GM23248 (cell line): ENCODE measurements at regions not wholly inside any gene's neighbourhood (a gene's known extent, or its start where the extent isn't known, plus 50 kb on each side); places are given as distances from the start of the nearest gene placed in this dataset.
"Not testable (repeated sequence)": the region's sequence is repeated elsewhere in the genome, so short reads cannot be mapped to it uniquely, and the experiment has no call there.

Experiments used
- DNase-seq: peaks from one replicate; pipeline ENCODE4 v3.0.0-alpha.2; 2015
- H2AFZ ChIP-seq: fragments of 200-600 bp; sonication (generic); 2 replicates; pipeline ENCODE4 v1.6.1; 2016; ENCODE audit warnings: antibody characterized with exemption
- H3F3A ChIP-seq: fragments of 200-600 bp; sonication (generic); 2 replicates; pipeline ENCODE4 v1.6.1; 2016; ENCODE audit warnings: mild to moderate bottlenecking, antibody characterized with exemption, mixed run types; ENCODE audit not compliant: insufficient read depth
- H3K27ac ChIP-seq: fragments of 200-600 bp; sonication (generic); 2 replicates; pipeline ENCODE4 v1.5.1; 2016; ENCODE audit warnings: mild to moderate bottlenecking
- H3K27me3 ChIP-seq: fragments of 200-600 bp; sonication (generic); replicated peaks from 2 replicates; pipeline ENCODE4 v1.6.1; 2016; ENCODE audit warnings: mild to moderate bottlenecking; ENCODE audit not compliant: insufficient read depth
- H3K36me3 ChIP-seq: fragments of 200-600 bp; sonication (generic); 2 replicates; pipeline ENCODE4 v1.6.1; 2016; ENCODE audit warnings: low read depth, mild to moderate bottlenecking
- H3K4me1 ChIP-seq: fragments of 200-600 bp; sonication (generic); 2 replicates; pipeline ENCODE4 v1.6.1; 2016; ENCODE audit warnings: mild to moderate bottlenecking; ENCODE audit not compliant: insufficient read depth
- H3K4me2 ChIP-seq: fragments of 200-600 bp; sonication (generic); one replicate; pipeline ENCODE4 v1.6.1; 2016; ENCODE audit warnings: mild to moderate bottlenecking; ENCODE audit not compliant: unreplicated experiment
- H3K4me3 ChIP-seq: fragments of 200-600 bp; sonication (generic); 2 replicates; pipeline ENCODE4 v1.5.1; 2016; ENCODE audit warnings: mild to moderate bottlenecking
- H3K79me2 ChIP-seq: fragments of 200-600 bp; sonication (generic); 2 replicates; pipeline ENCODE4 v1.6.1; 2016; ENCODE audit warnings: mild to moderate bottlenecking; ENCODE audit not compliant: insufficient read depth
- H3K9ac ChIP-seq: fragments of 200-600 bp; sonication (generic); 2 replicates; pipeline ENCODE4 v1.6.1; 2016; ENCODE audit warnings: mild to moderate bottlenecking
- H3K9me2 ChIP-seq: fragments of 200-600 bp; sonication (generic); 2 replicates; pipeline ENCODE4 v1.6.1; 2016; ENCODE audit warnings: mixed run types, mild to moderate bottlenecking, moderate library complexity; ENCODE audit not compliant: insufficient read depth
- H3K9me3 ChIP-seq: fragments of 200-600 bp; sonication (generic); one replicate; pipeline ENCODE4 v1.6.1; 2017; ENCODE audit warnings: low read depth
- H4K20me1 ChIP-seq: fragments of 200-600 bp; sonication (generic); 2 replicates; pipeline ENCODE4 v1.6.0; 2016; ENCODE audit not compliant: insufficient read depth
- EZH2 ChIP-seq: fragments of 200-600 bp; sonication (generic); IDR thresholded peaks from 2 replicates; pipeline ENCODE4 v1.6.1; 2018; ENCODE audit warnings: antibody characterized with exemption, mild to moderate bottlenecking; ENCODE audit not compliant: insufficient read depth, poor library complexity, severe bottlenecking
- EZH2phosphoT487 ChIP-seq: fragments of 200-600 bp; sonication (generic); IDR thresholded peaks from 2 replicates; pipeline ENCODE4 v1.6.1; 2018; ENCODE audit warnings: antibody characterized with exemption, moderate library complexity, mild to moderate bottlenecking, low read depth; ENCODE audit not compliant: insufficient read depth
- WGBS, 2 experiments: methylation state at CpG; one replicate each; pipeline ENCODE4 v1.1.6; 2015 to 2017; ENCODE audit warnings: low lambda C conversion rate in 2 of 2, low coverage in 1 of 2; ENCODE audit errors: missing lambda C conversion rate in 2 of 2; 5-methylcytosine and 5-hydroxymethylcytosine counted together
- in situ Hi-C: fragments of 300-500 bp; cut with MboI; formaldehyde crosslinking; loops from 2 replicates; pipeline ENCODE4 v1.15.0; 2020

DNA sequence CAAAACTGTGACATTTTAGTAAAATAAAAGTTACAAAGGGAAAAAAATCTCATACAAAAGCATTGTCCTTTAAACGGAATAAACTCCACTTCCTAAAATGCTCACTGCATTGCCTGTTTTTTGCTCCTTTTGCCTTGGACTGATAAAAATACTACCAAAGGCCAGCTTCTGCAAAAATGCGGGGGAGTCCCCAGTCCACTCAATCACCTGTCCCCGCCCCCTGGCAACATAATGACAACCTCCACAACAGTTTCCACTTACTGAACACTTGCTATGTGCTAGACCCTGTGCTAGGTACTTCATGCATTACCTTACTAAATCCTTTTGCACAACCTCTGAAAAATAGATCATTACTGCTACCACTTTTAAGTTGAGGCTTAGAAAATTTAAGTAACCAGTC is 172.7 kb upstream of the CCL2 start:
- 31 to 35% methylated on average over 3 of the region's 3 CpGs for WGBS, 2 experiments

DNA sequence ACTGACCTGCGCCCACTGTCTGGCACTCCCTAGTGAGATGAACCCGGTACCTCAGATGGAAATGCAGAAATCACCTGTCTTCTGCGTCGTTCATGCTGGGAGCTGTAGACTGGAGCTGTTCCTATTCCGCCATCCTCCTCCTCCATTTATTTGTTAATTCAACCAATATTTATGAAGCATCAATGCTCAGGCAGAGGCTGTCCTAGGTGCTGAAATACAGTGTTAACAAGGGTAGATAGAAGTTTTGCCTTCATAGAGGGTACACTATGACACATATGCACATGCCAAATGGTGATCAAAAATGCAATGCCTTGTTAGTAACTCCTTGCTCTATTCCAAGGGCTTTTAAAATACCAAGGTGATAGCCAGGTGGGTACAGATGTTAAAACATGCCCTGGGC is 166.0 kb upstream of the CCL2 start:
- H3K9me2 ChIP-seq, H3K79me2 ChIP-seq, H3F3A ChIP-seq, H3K27ac ChIP-seq, H3K4me3 ChIP-seq, H3K4me1 ChIP-seq, H3K9ac ChIP-seq, H3K27me3 ChIP-seq, H3K36me3 ChIP-seq, H3K9me3 ChIP-seq, DNase-seq, H4K20me1 ChIP-seq, in situ Hi-C loops, H2AFZ ChIP-seq, H3K4me2 ChIP-seq: not testable (repeated sequence)
- WGBS, 2 experiments, result 56 to 70% methylated on average over 5 of the region's 5 CpGs

More for the DNA sequence above, 172.7 kb upstream of the CCL2 start:
- Histone ChIP-seq H3K36me3 (no peaks in the 10 kb centered on the region), H4K20me1 (no peaks in the 10 kb centered on the region), H3K9ac (no peak overlapping the region), H3K4me2 (no peak overlapping the region), H3K79me2 (no peaks in the 10 kb centered on the region), H3K4me3 (no peak overlapping the region), H2AFZ (no peak overlapping the region), H3K9me3 (no peaks in the 10 kb centered on the region), H3K27me3 (no peaks in the 10 kb centered on the region), H3K27ac (no peak overlapping the region), H3F3A (no peaks in the 10 kb centered on the region), H3K9me2 (no peaks in the 10 kb centered on the region), H3K4me1 (no peaks in the 10 kb centered on the region)
- TF ChIP-seq EZH2 (no peak), EZH2phosphoT487 (no peak)
- in situ Hi-C loops, result no loop called here
- DNase-seq, result no peak

DNA sequence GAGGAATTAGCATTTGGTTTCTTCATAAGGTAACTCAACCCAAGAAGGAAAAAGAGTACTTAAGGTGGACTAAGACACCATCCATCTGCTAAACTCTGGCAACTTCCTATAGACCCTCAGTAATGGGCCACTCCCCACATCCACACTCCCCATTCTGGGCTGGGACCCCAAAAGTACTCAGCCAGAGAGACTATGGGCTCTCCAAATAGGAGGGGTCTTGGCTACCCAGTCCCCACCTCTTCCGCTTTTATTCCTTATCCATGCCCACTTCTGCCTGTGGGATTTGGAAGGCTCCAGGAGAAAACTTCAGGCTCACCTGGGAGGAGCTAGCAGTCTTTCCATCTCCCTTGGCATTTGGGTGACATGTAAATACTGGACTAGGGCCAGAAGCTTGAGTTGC is 164.5 kb upstream of the CCL2 start:
- in situ Hi-C loops, result no loop called here
- DNase-seq, result no peak
- 25 to 39% methylated on average over 1 of the region's 1 CpG for WGBS, 2 experiments
- H3K79me2 ChIP-seq, result no peaks in the 10 kb centered on the region
- no peaks in the 10 kb centered on the region for H3F3A ChIP-seq
- no peaks in the 10 kb centered on the region for H3K27me3 ChIP-seq
- H3K9ac ChIP-seq, result no peak overlapping the region
- H2AFZ ChIP-seq, result no peak overlapping the region
- H3K9me2 ChIP-seq, result no peaks in the 10 kb centered on the region
- H3K4me3 ChIP-seq, result no peak overlapping the region
- TF ChIP-seq EZH2phosphoT487 (no peak), EZH2 (no peak)
- no peaks in the 10 kb centered on the region for H3K4me1 ChIP-seq
- no peaks in the 10 kb centered on the region for H4K20me1 ChIP-seq
- no peak overlapping the region for H3K4me2 ChIP-seq
- H3K9me3 ChIP-seq, result no peaks in the 10 kb centered on the region
- H3K27ac ChIP-seq, result no peak overlapping the region
- no peaks in the 10 kb centered on the region for H3K36me3 ChIP-seq

DNA sequence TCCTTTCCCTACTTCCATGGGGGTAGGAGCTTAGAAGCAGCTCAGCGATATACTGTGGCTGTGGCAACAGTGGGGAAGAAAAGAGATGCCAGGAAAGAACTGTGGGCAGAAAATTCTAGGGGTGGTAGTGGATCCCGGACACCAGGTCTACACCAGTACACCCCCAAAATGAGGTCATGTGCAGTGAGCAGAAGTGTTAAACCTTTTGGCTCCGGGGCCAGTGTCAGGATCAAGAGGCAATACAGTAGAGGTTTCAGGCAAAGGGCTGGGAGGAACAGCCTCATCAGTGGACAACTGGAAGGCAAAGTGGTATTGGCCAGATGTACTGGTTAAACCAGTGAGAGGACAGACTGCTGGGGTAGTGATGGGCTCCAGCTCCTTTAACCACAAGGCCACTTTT is 163.1 kb upstream of the CCL2 start:
- in situ Hi-C loops, result no loop called here
- H3F3A ChIP-seq, result no peaks in the 10 kb centered on the region
- no peak overlapping the region for H3K9ac ChIP-seq
- no peaks in the 10 kb centered on the region for H3K36me3 ChIP-seq
- no peak overlapping the region for H3K27ac ChIP-seq
- no peaks in the 10 kb centered on the region for H3K9me3 ChIP-seq
- no peak overlapping the region for H3K4me3 ChIP-seq
- no peak overlapping the region for H2AFZ ChIP-seq
- 26 to 27% methylated on average over 3 of the region's 3 CpGs for WGBS, 2 experiments
- no peaks in the 10 kb centered on the region for H3K27me3 ChIP-seq
- H3K79me2 ChIP-seq, result no peaks in the 10 kb centered on the region
- H3K9me2 ChIP-seq, result no peaks in the 10 kb centered on the region; the same call in 1 of the 2 replicates
- no peak overlapping the region for H3K4me2 ChIP-seq
- H3K4me1 ChIP-seq, result no peaks in the 10 kb centered on the region
- H4K20me1 ChIP-seq, result no peaks in the 10 kb centered on the region
- no peak for DNase-seq
- TF ChIP-seq EZH2phosphoT487 (no peak), EZH2 (no peak)

DNA sequence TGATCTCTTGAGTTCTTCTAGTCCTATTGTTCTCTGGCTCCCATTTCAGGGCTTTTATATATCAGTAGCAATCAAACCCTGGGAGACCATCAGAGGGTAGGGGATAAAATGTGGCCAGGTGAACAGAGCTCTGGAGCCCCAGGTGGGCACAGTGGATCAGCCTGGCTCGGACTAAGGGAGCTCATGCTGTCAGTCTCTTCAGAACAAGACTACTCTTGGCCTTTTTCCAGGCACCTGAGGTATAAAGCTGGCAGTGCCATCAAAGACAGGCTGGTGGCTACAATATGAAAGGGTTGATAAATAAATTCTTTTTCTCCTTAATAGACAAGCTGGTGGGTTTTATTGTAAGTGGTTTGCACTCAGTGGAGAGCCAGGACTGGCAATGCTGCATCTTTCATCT is 160.0 kb upstream of the CCL2 start:
- Histone ChIP-seq H3K27ac (no peak overlapping the region), H3K4me3 (no peak overlapping the region), H3F3A (no peaks in the 10 kb centered on the region), H3K36me3 (no peaks in the 10 kb centered on the region), H3K27me3 (no peaks in the 10 kb centered on the region), H2AFZ (no peak overlapping the region), H4K20me1 (no peaks in the 10 kb centered on the region), H3K79me2 (no peaks in the 10 kb centered on the region), H3K9me2 (no peaks in the 10 kb centered on the region; the same call in 1 of the 2 replicates), H3K9ac (no peak overlapping the region), H3K4me1 (no peaks in the 10 kb centered on the region), H3K4me2 (no peak overlapping the region), H3K9me3 (no peaks in the 10 kb centered on the region)
- WGBS, 2 experiments, result 0 to 10% methylated on average over 1 of the region's 1 CpG
- no peak for DNase-seq
- TF ChIP-seq EZH2phosphoT487, result no peak
- TF ChIP-seq EZH2, result no peak
- in situ Hi-C loops, result no loop called here
